Suprapubic skin (tissue), 4 donors: ENCODE measurements at regions not wholly inside any gene's neighbourhood (a gene's known extent, or its start where the extent isn't known, plus 50 kb on each side); places are given as distances from the start of the nearest gene placed in this dataset.

ENCODE experiments used
- POLR2A ChIP-seq, 2 donors: fragments of 450-650 bp; IDR thresholded peaks; one replicate each; pipeline ENCODE4 v1.6.1; 2017; ENCODE audit warnings: antibody characterized with exemption in 2 of 2, mild to moderate bottlenecking in 2 of 2, moderate library complexity in 2 of 2
- POLR2AphosphoS5 ChIP-seq, 3 donors: sonication (generic); formaldehyde crosslinking; IDR thresholded peaks; one replicate each; pipeline ENCODE4 v1.6.1; 2017; ENCODE audit warnings: antibody characterized with exemption in 3 of 3
- TF ChIP-seq, protein P1 (sequence below), 2 donors: fragments of 200-600 bp in 1 of 2; fragments of 450-650 bp in 1 of 2; sonication (generic) in 1 of 2; IDR thresholded peaks; one replicate each; pipeline ENCODE4 v1.5.1; 2016 to 2019; ENCODE audit warnings: antibody characterized with exemption in 2 of 2, mild to moderate bottlenecking in 1 of 2, moderate library complexity in 1 of 2

DNA sequence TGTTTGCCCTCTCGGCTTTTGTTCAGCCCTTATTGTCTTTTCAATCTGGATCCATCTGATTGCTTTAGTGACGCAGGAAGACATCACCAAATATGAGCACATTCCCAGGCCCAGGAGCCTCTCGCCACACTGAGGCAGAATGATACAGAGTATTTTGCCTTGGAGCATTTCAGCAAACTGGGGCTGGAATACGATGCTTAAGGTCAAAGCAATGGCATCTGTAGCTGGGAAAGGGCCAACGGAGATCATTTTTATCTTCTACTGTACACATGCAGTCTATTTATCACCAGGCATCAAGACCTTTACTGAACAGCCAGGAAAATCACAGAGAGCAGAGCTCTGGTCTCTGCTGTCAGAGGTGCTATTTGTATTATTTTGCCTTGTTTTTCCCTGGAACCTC lies 655.3 kb downstream of the RNF144B start:
- TF ChIP-seq, protein P1, sequence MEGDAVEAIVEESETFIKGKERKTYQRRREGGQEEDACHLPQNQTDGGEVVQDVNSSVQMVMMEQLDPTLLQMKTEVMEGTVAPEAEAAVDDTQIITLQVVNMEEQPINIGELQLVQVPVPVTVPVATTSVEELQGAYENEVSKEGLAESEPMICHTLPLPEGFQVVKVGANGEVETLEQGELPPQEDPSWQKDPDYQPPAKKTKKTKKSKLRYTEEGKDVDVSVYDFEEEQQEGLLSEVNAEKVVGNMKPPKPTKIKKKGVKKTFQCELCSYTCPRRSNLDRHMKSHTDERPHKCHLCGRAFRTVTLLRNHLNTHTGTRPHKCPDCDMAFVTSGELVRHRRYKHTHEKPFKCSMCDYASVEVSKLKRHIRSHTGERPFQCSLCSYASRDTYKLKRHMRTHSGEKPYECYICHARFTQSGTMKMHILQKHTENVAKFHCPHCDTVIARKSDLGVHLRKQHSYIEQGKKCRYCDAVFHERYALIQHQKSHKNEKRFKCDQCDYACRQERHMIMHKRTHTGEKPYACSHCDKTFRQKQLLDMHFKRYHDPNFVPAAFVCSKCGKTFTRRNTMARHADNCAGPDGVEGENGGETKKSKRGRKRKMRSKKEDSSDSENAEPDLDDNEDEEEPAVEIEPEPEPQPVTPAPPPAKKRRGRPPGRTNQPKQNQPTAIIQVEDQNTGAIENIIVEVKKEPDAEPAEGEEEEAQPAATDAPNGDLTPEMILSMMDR (IDR thresholded peaks at IDR 0.05): no peak
- TF ChIP-seq POLR2A (IDR thresholded peaks at IDR 0.05): no peak
- no peak for TF ChIP-seq POLR2AphosphoS5 (IDR thresholded peaks at IDR 0.05)
